SK-N-SH (cell line): ENCODE measurements at regions not wholly inside any gene's neighbourhood (a gene's known extent, or its start where the extent isn't known, plus 50 kb on each side); places are given as distances from the start of the nearest gene placed in this dataset.

Experiments used
- CTCF ChIA-PET: fragments of 300-600, 350-600 bp; formaldehyde crosslinking; extraction: SDS; loops from one replicate; lab custom pipeline; 2021; lab: Yijun Ruan, JAX
- POLR2A ChIA-PET: fragments of 350-600 bp; sonication (Branson Sonifier 250); formaldehyde crosslinking; extraction: SDS; loops from one replicate; lab custom pipeline; 2020; ENCODE audit warnings: antibody characterized with exemption, inconsistent platforms; lab: Yijun Ruan, JAX
- DNase-seq: peaks from one replicate; pipeline ENCODE4 v3.0.0; 2012
- H2AFZ ChIP-seq: fragments of 200-600 bp; sonication (generic); 2 replicates; pipeline ENCODE4 v1.8.1; 2016; ENCODE audit warnings: antibody characterized with exemption, mild to moderate bottlenecking, low read depth
- H3F3A ChIP-seq: fragments of 200-600 bp; sonication (generic); replicated peaks from 2 replicates; pipeline ENCODE3; 2016; ENCODE audit warnings: antibody characterized with exemption, mild to moderate bottlenecking; ENCODE audit not compliant: insufficient read depth
- H3K27ac ChIP-seq, 2 experiments: fragments of 200-500 bp in 1 of 2; fragments of 200-600 bp in 1 of 2; sonication (Bioruptor generic) in 1 of 2; sonication (generic), shearing (Covaris generic) in 1 of 2; 2 replicates each; pipeline versions ENCODE4 v1.5.1 to v1.6.1; 2014 to 2016; ENCODE audit warnings: low read depth in 2 of 2, inconsistent platforms in 1 of 2, low read length in 1 of 2, mild to moderate bottlenecking in 1 of 2, mixed read lengths in 1 of 2
- H3K27me3 ChIP-seq: fragments of 200-600 bp; sonication (generic), shearing (Covaris generic); 2 replicates; pipeline ENCODE4 v1.6.1; 2016; ENCODE audit warnings: mixed run types; ENCODE audit not compliant: insufficient read depth
- H3K36me3 ChIP-seq, 2 experiments: fragments of 200-500 bp in 1 of 2; fragments of 200-600 bp in 1 of 2; sonication (Bioruptor generic) in 1 of 2; sonication (generic) in 1 of 2; replicated peaks in 1 of 2; 2 replicates each; pipeline versions ENCODE3 to v1.5.1; 2014 to 2016; ENCODE audit warnings: low read length in 1 of 2, mild to moderate bottlenecking in 1 of 2; ENCODE audit not compliant: insufficient read depth in 2 of 2, control insufficient read depth in 1 of 2
- H3K4me1 ChIP-seq, 2 experiments: fragments of 200-500 bp in 1 of 2; fragments of 200-600 bp in 1 of 2; sonication (Bioruptor generic) in 1 of 2; sonication (generic), shearing (Covaris generic) in 1 of 2; 2 replicates each; pipeline versions ENCODE4 v1.5.1 to v1.6.1; 2014 to 2016; ENCODE audit warnings: low read depth in 1 of 2, low read length in 1 of 2, mixed run types in 1 of 2; ENCODE audit not compliant: insufficient read depth in 2 of 2, control insufficient read depth in 1 of 2
- H3K4me2 ChIP-seq: fragments of 200-600 bp; sonication (generic), shearing (Covaris generic); 2 replicates; pipeline ENCODE4 v1.6.1; 2017; ENCODE audit warnings: mixed run types
- H3K4me3 ChIP-seq, 2 experiments: fragments of 200-500 bp in 1 of 2; fragments of 200-600 bp in 1 of 2; sonication (Bioruptor generic) in 1 of 2; sonication (generic), shearing (Covaris generic) in 1 of 2; 2 replicates each; pipeline versions ENCODE4 v1.5.1 to v1.8.1; 2014 to 2016; ENCODE audit warnings: low read depth in 2 of 2, inconsistent platforms in 1 of 2, low read length in 1 of 2, mild to moderate bottlenecking in 1 of 2, mixed read lengths in 1 of 2, moderate library complexity in 1 of 2
- H3K79me2 ChIP-seq: fragments of 200-600 bp; sonication (generic); 2 replicates; pipeline ENCODE4 v1.8.1; 2017; ENCODE audit warnings: mild to moderate bottlenecking; ENCODE audit not compliant: insufficient read depth
- H3K9ac ChIP-seq: fragments of 200-600 bp; sonication (generic); 2 replicates; pipeline ENCODE4 v1.6.1; 2017; ENCODE audit warnings: mixed run types
- H3K9me2 ChIP-seq: fragments of 200-600 bp; sonication (generic); 2 replicates; pipeline ENCODE4 v1.6.1; 2017; ENCODE audit warnings: mixed run types
- H3K9me3 ChIP-seq: fragments of 200-600 bp; sonication (generic); 2 replicates; pipeline ENCODE4 v1.6.1; 2017; ENCODE audit warnings: mixed run types, mild to moderate bottlenecking, moderate library complexity
- H4K20me1 ChIP-seq: fragments of 200-600 bp; sonication (generic); 2 replicates; pipeline ENCODE4 v1.6.1; 2017; ENCODE audit warnings: mild to moderate bottlenecking, mixed run types; ENCODE audit not compliant: insufficient read depth
- CHD2 ChIP-seq: fragments of 150-350 bp; IDR thresholded peaks from 2 replicates; pipeline ENCODE4 v1.6.1; 2018; ENCODE audit warnings: low read length; ENCODE audit not compliant: partially characterized antibody
- ELF1 ChIP-seq: IDR thresholded peaks from 2 replicates; pipeline ENCODE4 v1.4.0; 2012
- EP300 ChIP-seq, 2 experiments: IDR thresholded peaks; 2 replicates each; pipeline versions ENCODE4 v1.4.0 to v1.6.1; 2012; ENCODE audit warnings: borderline replicate concordance in 1 of 2, low read depth in 1 of 2, low read length in 1 of 2
- EZH2phosphoT487 ChIP-seq: fragments of 200-600 bp; sonication (generic); IDR thresholded peaks from 2 replicates; pipeline ENCODE4 v1.6.1; 2017; ENCODE audit warnings: low read depth, mixed run types, mild to moderate bottlenecking, antibody characterized with exemption, moderate library complexity, borderline replicate concordance
- FOSL2 ChIP-seq: IDR thresholded peaks from 2 replicates; pipeline ENCODE4 v1.4.0; 2012; ENCODE audit warnings: low read depth, mild to moderate bottlenecking, moderate library complexity, borderline replicate concordance
- NFIC ChIP-seq: IDR thresholded peaks from 2 replicates; pipeline ENCODE4 v1.4.0; 2012; ENCODE audit warnings: borderline replicate concordance
- NRF1 ChIP-seq: IDR thresholded peaks from 2 replicates; pipeline ENCODE4 v1.6.1; 2012; ENCODE audit warnings: low read depth, mild to moderate bottlenecking, low read length
- RAD21 ChIP-seq: IDR thresholded peaks from 2 replicates; pipeline ENCODE4 v1.6.1; 2012; ENCODE audit warnings: mild to moderate bottlenecking, low read length
- RCOR1 ChIP-seq: fragments of 150-350 bp; IDR thresholded peaks from 2 replicates; pipeline ENCODE4 v1.6.1; 2017; ENCODE audit warnings: antibody characterized with exemption, low read length
- RFX5 ChIP-seq: IDR thresholded peaks from 2 replicates; pipeline ENCODE4 v1.6.1; 2012; ENCODE audit warnings: mild to moderate bottlenecking, improper control_type of control experiment, low read length
- RXRA ChIP-seq: IDR thresholded peaks from 2 replicates; pipeline ENCODE4 v1.4.0; 2012; ENCODE audit warnings: low read depth, mild to moderate bottlenecking, borderline replicate concordance
- SIN3A ChIP-seq: IDR thresholded peaks from 2 replicates; pipeline ENCODE4 v1.6.1; 2012; ENCODE audit warnings: low read depth, mild to moderate bottlenecking, low read length, moderate library complexity, borderline replicate concordance
- TAF1 ChIP-seq: IDR thresholded peaks from 2 replicates; pipeline ENCODE4 v1.6.1; 2012; ENCODE audit warnings: low read depth, mild to moderate bottlenecking, low read length, moderate library complexity, borderline replicate concordance
- TEAD4 ChIP-seq: IDR thresholded peaks from 2 replicates; pipeline ENCODE4 v1.4.0; 2012; ENCODE audit warnings: mild to moderate bottlenecking, borderline replicate concordance; ENCODE audit not compliant: insufficient read depth
- WGBS: methylation state at CpG from one replicate; pipeline ENCODE4 v1.1.6; 2017; ENCODE audit warnings: low lambda C conversion rate; 5-methylcytosine and 5-hydroxymethylcytosine counted together
- TF ChIP-seq, protein P1 (sequence below): IDR thresholded peaks from 2 replicates; pipeline ENCODE4 v1.6.1; 2012; ENCODE audit warnings: mild to moderate bottlenecking, low read depth, low read length, moderate library complexity
- TF ChIP-seq, protein P2 (sequence below): fragments of 150-350 bp; IDR thresholded peaks from 2 replicates; pipeline ENCODE4 v1.6.1; 2016; ENCODE audit warnings: mild to moderate bottlenecking, low read depth, low read length
- TF ChIP-seq, protein P3 (sequence below): fragments of 200-600 bp; sonication (generic); IDR thresholded peaks from 2 replicates; pipeline ENCODE4 v1.6.1; 2017; ENCODE audit warnings: antibody characterized with exemption, mild to moderate bottlenecking, moderate library complexity
- TF ChIP-seq, protein P4 (sequence below): IDR thresholded peaks from 2 replicates; pipeline ENCODE4; 2012

GRCh38 chr10:18759575-18759974 lies 100.3 kb downstream of the ARL5B start:
- no peak overlapping the region for H3K27ac ChIP-seq
- H3K27me3 ChIP-seq, result no peaks in the 10 kb centered on the region
- no peak overlapping the region for H3K4me3 ChIP-seq
- no peaks in the 10 kb centered on the region for H4K20me1 ChIP-seq
- H3F3A ChIP-seq, result no peaks in the 10 kb centered on the region
- POLR2A ChIA-PET, result no interaction called here
- no peaks in the 10 kb centered on the region for H3K79me2 ChIP-seq
- no peaks in the 10 kb centered on the region for H3K9me2 ChIP-seq
- TF ChIP-seq, protein P1, sequence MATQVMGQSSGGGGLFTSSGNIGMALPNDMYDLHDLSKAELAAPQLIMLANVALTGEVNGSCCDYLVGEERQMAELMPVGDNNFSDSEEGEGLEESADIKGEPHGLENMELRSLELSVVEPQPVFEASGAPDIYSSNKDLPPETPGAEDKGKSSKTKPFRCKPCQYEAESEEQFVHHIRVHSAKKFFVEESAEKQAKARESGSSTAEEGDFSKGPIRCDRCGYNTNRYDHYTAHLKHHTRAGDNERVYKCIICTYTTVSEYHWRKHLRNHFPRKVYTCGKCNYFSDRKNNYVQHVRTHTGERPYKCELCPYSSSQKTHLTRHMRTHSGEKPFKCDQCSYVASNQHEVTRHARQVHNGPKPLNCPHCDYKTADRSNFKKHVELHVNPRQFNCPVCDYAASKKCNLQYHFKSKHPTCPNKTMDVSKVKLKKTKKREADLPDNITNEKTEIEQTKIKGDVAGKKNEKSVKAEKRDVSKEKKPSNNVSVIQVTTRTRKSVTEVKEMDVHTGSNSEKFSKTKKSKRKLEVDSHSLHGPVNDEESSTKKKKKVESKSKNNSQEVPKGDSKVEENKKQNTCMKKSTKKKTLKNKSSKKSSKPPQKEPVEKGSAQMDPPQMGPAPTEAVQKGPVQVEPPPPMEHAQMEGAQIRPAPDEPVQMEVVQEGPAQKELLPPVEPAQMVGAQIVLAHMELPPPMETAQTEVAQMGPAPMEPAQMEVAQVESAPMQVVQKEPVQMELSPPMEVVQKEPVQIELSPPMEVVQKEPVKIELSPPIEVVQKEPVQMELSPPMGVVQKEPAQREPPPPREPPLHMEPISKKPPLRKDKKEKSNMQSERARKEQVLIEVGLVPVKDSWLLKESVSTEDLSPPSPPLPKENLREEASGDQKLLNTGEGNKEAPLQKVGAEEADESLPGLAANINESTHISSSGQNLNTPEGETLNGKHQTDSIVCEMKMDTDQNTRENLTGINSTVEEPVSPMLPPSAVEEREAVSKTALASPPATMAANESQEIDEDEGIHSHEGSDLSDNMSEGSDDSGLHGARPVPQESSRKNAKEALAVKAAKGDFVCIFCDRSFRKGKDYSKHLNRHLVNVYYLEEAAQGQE, result no peak
- TF ChIP-seq RCOR1 (no peak), EZH2phosphoT487 (no peak), ELF1 (no peak), RFX5 (no peak), TAF1 (no peak), SIN3A (no peak), RAD21 (no peak), TEAD4 (no peak), EP300 (IDR thresholded peaks at IDR 0.05; ENCODE audit: borderline replicate concordance in 1 of 2, low read depth in 1 of 2, low read length in 1 of 2) (no peak), RXRA (no peak), NRF1 (no peak), CHD2 (no peak), FOSL2 (no peak), NFIC (no peak)
- TF ChIP-seq, protein P2, sequence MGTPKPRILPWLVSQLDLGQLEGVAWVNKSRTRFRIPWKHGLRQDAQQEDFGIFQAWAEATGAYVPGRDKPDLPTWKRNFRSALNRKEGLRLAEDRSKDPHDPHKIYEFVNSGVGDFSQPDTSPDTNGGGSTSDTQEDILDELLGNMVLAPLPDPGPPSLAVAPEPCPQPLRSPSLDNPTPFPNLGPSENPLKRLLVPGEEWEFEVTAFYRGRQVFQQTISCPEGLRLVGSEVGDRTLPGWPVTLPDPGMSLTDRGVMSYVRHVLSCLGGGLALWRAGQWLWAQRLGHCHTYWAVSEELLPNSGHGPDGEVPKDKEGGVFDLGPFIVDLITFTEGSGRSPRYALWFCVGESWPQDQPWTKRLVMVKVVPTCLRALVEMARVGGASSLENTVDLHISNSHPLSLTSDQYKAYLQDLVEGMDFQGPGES, result no peak
- TF ChIP-seq, protein P3, sequence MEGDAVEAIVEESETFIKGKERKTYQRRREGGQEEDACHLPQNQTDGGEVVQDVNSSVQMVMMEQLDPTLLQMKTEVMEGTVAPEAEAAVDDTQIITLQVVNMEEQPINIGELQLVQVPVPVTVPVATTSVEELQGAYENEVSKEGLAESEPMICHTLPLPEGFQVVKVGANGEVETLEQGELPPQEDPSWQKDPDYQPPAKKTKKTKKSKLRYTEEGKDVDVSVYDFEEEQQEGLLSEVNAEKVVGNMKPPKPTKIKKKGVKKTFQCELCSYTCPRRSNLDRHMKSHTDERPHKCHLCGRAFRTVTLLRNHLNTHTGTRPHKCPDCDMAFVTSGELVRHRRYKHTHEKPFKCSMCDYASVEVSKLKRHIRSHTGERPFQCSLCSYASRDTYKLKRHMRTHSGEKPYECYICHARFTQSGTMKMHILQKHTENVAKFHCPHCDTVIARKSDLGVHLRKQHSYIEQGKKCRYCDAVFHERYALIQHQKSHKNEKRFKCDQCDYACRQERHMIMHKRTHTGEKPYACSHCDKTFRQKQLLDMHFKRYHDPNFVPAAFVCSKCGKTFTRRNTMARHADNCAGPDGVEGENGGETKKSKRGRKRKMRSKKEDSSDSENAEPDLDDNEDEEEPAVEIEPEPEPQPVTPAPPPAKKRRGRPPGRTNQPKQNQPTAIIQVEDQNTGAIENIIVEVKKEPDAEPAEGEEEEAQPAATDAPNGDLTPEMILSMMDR, result no peak
- TF ChIP-seq, protein P4, sequence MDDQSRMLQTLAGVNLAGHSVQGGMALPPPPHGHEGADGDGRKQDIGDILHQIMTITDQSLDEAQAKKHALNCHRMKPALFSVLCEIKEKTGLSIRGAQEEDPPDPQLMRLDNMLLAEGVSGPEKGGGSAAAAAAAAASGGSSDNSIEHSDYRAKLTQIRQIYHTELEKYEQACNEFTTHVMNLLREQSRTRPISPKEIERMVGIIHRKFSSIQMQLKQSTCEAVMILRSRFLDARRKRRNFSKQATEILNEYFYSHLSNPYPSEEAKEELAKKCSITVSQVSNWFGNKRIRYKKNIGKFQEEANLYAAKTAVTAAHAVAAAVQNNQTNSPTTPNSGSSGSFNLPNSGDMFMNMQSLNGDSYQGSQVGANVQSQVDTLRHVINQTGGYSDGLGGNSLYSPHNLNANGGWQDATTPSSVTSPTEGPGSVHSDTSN, result no peak
- CTCF ChIA-PET, result no interaction called here
- no peak overlapping the region for H2AFZ ChIP-seq
- no peaks in the 10 kb centered on the region for H3K36me3 ChIP-seq
- no peak for DNase-seq
- no peaks in the 10 kb centered on the region for H3K4me1 ChIP-seq
- no peak overlapping the region for H3K4me2 ChIP-seq
- H3K9ac ChIP-seq, result no peak overlapping the region
- WGBS, result 9% methylated on average over 1 of the region's 1 CpG
- H3K9me3 ChIP-seq, result no peaks in the 10 kb centered on the region
